GM12864 (cell line): ENCODE measurements at regions not wholly inside any gene's neighbourhood (a gene's known extent, or its start where the extent isn't known, plus 50 kb on each side); places are given as distances from the start of the nearest gene placed in this dataset.

ENCODE experiments used
- DNase-seq: peaks from one replicate; pipeline ENCODE4 v3.0.0-alpha.2; 2011; ENCODE audit warnings: low read depth
- H3K4me3 ChIP-seq: 2 replicates; pipeline ENCODE4 v1.5.1; 2011; ENCODE audit warnings: mild to moderate bottlenecking, low read depth, low read length, control low read depth
- TF ChIP-seq, protein P1 (sequence below): IDR thresholded peaks from 2 replicates; pipeline ENCODE4 v1.5.1; 2011; ENCODE audit warnings: low read depth, mild to moderate bottlenecking, moderate library complexity, low read length, control low read depth, inconsistent platforms; ENCODE audit errors: missing control alignments

DNA sequence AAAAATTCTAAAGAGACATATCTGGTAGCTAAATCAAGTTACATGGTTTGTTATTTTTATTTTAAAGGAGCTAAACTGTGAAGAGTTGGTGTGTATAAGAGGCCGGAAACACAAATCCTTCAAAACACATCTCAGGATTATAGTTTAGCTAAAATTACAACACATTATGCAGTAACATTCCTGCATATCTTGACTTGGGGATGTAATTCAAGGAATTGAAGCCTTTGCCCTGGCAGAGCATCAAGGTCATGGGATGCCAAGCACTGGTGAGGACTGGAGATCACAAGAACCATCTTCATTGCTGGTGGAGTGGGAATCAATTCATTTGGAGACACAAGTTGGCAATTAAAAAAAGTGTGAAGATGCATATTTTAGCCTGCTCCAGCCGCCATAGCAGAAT lies 86.8 kb upstream of the LSM6 start:
- TF ChIP-seq, protein P1, sequence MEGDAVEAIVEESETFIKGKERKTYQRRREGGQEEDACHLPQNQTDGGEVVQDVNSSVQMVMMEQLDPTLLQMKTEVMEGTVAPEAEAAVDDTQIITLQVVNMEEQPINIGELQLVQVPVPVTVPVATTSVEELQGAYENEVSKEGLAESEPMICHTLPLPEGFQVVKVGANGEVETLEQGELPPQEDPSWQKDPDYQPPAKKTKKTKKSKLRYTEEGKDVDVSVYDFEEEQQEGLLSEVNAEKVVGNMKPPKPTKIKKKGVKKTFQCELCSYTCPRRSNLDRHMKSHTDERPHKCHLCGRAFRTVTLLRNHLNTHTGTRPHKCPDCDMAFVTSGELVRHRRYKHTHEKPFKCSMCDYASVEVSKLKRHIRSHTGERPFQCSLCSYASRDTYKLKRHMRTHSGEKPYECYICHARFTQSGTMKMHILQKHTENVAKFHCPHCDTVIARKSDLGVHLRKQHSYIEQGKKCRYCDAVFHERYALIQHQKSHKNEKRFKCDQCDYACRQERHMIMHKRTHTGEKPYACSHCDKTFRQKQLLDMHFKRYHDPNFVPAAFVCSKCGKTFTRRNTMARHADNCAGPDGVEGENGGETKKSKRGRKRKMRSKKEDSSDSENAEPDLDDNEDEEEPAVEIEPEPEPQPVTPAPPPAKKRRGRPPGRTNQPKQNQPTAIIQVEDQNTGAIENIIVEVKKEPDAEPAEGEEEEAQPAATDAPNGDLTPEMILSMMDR, result no peak
- no peak for DNase-seq
- H3K4me3 ChIP-seq, result no peak overlapping the region

DNA sequence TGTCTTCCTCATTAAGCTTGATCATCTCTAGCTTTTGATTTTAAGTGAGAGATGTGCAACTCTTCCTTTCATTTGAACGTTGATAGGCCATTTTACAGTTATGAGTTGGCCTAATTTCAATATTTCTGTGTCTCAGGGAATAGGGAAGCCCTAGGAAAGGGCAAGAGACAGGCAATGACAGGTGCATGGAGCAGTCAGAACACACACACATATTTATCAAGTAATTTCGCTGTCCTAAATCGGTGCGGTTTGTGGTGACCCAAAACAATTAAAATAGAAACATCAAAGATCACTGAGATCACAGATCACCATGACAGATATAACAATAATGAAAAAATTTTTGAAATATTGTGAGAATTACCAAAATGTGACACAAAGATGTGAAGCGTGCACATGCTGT lies 87.7 kb upstream of the LSM6 start:
- TF ChIP-seq, protein P1, result no peak
- no peak for DNase-seq
- no peak overlapping the region for H3K4me3 ChIP-seq

DNA sequence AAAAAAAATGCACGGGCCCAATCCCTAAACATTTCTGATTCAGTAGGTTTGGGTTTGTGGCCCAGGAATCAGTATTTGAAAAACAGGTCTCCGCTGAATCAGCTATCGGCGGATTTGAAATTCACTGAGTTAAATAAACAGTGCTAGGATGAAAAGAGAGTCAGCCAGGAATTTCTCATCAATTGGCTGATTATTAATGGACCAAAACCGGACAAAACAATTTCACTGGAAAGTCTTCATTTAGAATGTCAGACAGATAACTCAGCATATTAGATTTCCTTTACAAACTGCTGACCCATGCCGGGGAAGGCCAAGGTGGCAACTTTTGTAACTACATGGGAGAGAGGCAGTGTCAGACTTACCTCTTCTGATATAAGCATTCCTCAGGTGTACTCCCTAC lies 99.4 kb upstream of the LSM6 start:
- H3K4me3 ChIP-seq, result no peak overlapping the region
- DNase-seq, result no peak
- TF ChIP-seq, protein P1, result no peak

DNA sequence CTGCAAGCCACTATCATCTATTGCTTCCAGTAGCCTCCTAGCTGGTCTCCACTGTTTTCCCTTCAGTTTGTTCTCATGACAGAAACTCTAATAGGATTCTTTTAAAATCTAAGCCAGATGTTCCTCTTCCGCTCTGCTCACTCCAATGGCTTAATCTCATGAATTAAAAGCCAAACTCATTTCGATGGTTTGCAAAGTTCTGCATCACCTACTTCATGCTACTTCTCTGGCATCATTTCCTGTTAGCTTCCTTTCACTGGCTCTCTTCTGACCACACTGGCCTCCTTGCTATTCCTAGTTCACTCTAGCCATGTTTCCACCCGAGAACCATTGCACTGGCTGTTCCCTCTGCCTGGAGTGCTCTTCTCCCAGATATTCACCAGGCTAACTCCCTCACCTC lies 102.0 kb upstream of the LSM6 start:
- TF ChIP-seq, protein P1, result no peak
- no peak overlapping the region for H3K4me3 ChIP-seq
- DNase-seq, result no peak

DNA sequence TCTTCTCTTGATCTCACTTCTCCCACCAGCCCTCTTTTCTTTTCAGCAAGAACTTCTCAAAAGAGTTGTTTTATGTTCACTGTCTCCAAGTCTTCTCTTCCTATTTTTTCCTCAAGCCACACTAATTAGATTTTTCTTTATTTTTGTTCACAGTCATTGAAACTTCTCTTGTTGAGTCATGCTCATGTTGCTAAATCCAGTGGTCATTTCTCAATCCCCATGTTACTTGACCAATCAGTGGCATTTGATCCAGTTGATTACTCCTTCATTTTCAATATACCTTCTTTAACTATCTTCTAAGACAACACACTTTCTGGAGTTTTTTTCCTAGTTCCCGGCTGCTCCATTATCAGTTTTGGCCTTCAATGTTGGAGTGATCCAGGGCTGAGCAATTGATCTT lies 103.1 kb upstream of the LSM6 start:
- TF ChIP-seq, protein P1, result no peak
- DNase-seq, result no peak
- H3K4me3 ChIP-seq, result no peak overlapping the region

DNA sequence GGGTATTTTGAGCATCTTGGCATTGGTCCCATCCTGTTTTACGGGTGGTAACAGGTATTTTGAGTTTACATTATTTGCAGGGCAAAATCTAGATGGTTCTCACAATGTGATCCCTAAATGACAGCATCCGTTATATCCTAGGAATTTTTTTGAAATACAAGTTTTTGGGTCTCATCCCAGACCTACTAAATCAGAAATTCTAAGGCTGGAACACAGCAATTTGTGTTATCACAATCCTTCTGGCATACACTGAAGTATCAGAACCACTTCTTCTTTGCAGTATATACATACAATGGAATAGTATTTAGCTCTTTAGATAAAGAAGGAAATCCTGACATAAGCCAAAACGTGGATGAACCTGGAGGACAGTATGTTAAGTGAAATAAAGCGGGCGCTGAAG lies 104.1 kb upstream of the LSM6 start:
- H3K4me3 ChIP-seq, result no peak overlapping the region
- DNase-seq, result no peak
- TF ChIP-seq, protein P1, result no peak

DNA sequence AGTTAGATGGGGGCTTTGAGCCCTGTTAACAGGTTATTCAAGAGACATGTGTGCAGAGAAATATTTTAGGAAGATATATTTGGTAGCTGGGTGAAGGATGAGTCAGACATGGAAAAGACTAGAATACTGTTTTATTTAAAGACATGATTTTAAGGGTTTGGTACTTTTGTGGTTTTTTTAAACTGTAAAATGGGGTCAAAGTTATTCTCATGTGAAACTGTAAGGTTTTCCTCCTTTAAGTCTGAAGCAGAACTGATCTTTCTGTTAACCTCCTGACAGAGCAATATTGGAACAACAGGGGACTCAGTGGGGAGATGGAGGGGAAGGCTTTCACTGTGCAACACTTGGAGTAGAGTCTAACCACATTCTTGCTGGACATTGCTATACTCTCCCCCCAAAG lies 112.4 kb upstream of the LSM6 start:
- TF ChIP-seq, protein P1, result no peak
- H3K4me3 ChIP-seq, result no peak overlapping the region
- DNase-seq, result no peak
